SH-SY5Y (cell line): ENCODE measurements at regions not wholly inside any gene's neighbourhood (a gene's known extent, or its start where the extent isn't known, plus 50 kb on each side); places are given as distances from the start of the nearest gene placed in this dataset.

Experiments
- GATA2 ChIP-seq: IDR thresholded peaks from 2 replicates; pipeline ENCODE4 v1.6.1; 2011; ENCODE audit warnings: mild to moderate bottlenecking, low read depth, low read length
- GATA3 ChIP-seq: IDR thresholded peaks from 2 replicates; pipeline ENCODE4 v1.6.1; 2011; ENCODE audit warnings: low read depth, mild to moderate bottlenecking, low read length, moderate library complexity

GRCh38 chr9:13948037-13948436 is 365.9 kb downstream of the NFIB start:
- no peak for TF ChIP-seq GATA2
- no peak for TF ChIP-seq GATA3
